Astrocyte of the spinal cord (primary cell): ENCODE measurements at regions not wholly inside any gene's neighbourhood (a gene's known extent, or its start where the extent isn't known, plus 50 kb on each side); places are given as distances from the start of the nearest gene placed in this dataset.

Experiments used
- DNase-seq: peaks from one replicate; pipeline ENCODE4 v3.0.0; 2011; ENCODE audit warnings: low read depth, low spot score
- H3K4me3 ChIP-seq: 2 replicates; pipeline ENCODE4 v1.5.1; 2011; ENCODE audit warnings: low read depth, mild to moderate bottlenecking, low read length, moderate library complexity
- in situ Hi-C: cut with HindIII; loops from 2 replicates; pipeline ENCODE4 v1.10.0; 2017; ENCODE audit warnings: low sequenced_read_pairs
- TF ChIP-seq, protein P1 (sequence below): IDR thresholded peaks from 2 replicates; pipeline ENCODE4 v1.5.1; 2012; ENCODE audit warnings: low read depth, mild to moderate bottlenecking, low read length, inconsistent platforms

DNA sequence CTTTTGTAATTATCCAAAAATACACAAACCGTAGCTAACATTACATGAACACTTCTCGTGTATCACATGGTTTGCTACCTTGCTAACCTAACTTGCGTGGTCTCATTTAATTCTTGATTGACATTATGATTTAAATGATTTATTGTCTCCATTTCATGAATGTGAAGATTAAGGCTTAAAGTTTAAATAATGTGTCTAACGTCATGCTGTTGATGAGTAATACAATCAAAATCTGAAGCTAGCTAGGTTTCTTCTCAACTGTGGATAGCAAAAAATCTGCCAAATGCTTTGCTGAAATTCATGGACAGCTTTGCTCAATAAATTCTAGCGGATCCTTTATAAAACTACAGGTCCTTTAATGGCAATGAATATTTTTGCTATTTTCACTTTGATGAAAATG, 274.1 kb upstream of the MC4R start:
- in situ Hi-C loops = no loop called here
- DNase-seq = no peak

DNA sequence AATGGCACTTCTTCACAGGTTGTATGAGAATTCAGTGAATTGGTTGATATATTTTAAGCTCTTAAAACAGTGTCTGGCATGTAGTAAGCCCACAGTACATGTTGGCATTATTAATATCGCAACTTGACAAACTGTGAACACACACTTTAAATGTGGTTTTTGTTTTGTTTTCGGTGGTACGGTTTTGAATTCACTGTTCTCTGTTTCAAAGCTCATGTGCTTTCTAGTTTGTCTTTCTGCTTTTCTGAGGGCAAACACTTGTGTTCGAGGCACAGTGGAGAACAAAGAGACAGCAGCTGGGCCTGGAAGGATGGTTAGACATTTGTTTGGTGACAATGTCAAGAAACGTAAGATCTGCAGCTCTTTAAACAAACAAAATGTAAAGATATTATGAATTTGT, 276.5 kb upstream of the MC4R start:
- no peak for DNase-seq
- in situ Hi-C loops = no loop called here
- no peak overlapping the region for H3K4me3 ChIP-seq
- TF ChIP-seq, protein P1, sequence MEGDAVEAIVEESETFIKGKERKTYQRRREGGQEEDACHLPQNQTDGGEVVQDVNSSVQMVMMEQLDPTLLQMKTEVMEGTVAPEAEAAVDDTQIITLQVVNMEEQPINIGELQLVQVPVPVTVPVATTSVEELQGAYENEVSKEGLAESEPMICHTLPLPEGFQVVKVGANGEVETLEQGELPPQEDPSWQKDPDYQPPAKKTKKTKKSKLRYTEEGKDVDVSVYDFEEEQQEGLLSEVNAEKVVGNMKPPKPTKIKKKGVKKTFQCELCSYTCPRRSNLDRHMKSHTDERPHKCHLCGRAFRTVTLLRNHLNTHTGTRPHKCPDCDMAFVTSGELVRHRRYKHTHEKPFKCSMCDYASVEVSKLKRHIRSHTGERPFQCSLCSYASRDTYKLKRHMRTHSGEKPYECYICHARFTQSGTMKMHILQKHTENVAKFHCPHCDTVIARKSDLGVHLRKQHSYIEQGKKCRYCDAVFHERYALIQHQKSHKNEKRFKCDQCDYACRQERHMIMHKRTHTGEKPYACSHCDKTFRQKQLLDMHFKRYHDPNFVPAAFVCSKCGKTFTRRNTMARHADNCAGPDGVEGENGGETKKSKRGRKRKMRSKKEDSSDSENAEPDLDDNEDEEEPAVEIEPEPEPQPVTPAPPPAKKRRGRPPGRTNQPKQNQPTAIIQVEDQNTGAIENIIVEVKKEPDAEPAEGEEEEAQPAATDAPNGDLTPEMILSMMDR = no peak

More for the DNA sequence above, 274.1 kb upstream of the MC4R start:
- TF ChIP-seq, protein P1 = no peak
- H3K4me3 ChIP-seq = no peak overlapping the region

DNA sequence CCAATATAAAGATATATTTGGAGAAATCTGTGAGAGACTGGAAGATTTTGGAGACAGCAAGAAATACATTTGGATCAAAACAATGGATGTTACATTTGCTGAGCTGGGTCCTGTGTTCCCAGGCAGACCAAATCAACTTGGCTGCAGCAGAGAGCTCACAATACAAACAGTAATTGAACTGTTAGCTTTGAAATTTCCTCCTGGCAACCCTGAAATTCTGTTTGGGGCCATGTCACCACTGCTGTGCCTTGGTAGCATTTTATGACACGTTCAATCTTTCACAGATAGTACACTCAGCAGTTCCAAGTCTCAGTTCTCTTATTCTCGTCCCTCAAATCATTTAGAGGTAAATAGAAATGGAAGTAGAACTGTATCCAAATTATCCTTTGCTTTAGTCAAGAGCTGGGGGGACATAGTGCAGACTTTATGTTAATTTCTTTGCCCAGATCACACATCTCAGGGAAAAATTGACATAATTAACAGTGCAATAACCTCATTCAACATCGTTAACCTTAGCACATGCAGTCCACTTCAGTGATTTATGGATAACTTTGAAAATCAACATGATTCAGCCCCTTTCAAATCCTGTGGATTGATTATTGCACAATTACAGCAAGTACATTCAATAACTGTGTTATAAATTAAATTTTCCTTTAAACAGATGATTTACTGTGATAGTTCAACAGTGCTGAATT, 277.4 kb upstream of the MC4R start:
- TF ChIP-seq, protein P1 = no peak
- no peak overlapping the region for H3K4me3 ChIP-seq
- in situ Hi-C loops = no loop called here
- no peak for DNase-seq

DNA sequence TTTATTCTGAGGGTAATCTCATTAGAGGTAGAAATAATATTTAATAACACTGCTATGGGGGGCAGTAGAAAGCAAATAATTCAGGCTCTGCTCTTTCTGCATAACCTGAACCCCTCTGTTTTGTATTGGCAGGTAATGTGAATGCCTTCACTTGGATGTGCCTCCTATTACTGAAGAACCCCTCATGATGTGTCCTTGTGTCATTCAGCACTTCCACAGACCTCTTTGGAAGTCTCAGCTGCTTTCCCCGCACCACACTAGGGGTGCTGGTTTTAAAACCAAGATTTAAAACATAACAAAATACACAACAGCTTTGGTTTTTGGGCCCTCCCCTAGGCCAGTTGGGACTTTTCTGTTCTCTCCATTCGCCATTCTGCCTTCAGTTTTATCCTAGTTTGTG, 281.7 kb upstream of the MC4R start:
- DNase-seq = no peak
- TF ChIP-seq, protein P1 = no peak
- in situ Hi-C loops = no loop called here
- no peak overlapping the region for H3K4me3 ChIP-seq

DNA sequence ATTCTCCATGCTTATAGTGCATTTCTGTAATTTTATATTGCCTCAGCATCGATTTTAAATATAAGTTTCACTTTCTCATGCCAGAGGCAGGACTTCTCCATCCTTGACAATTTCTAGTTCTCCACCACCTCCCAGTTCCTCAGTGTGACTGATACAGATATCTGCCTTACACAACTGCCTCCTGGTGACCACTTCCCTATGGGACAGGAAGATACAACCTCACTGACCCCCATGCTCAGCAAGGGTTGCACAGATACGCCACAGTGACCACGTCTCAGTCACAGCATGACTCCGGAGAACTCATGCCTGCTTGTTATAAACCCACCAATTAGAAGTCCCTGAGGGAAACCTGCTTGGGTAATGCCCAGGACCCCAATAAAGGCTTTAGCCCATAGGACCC, 284.0 kb upstream of the MC4R start:
- TF ChIP-seq, protein P1 = no peak
- DNase-seq = no peak

DNA sequence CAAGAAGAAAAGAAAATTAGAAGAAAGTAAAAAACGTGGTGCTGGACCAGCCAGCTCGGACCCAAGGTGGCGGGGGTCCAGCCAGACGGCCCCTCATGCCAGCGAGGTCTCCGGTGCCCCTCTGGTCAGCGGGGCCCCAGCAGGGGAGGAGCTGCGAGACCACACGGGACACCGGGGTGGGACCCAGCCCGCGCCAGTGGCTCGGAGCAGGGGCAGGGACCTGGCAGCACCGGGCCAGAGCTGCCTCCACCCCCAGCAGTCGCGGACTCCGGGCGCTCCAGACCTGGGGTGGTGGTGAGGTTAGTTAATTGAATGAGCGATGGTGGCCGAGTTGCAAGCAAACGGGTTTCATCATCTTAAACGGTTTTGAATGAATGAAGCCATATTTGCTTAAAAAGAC, 289.9 kb upstream of the MC4R start:
- TF ChIP-seq, protein P1 = no peak
- DNase-seq = no peak
- in situ Hi-C loops = no loop called here
- H3K4me3 ChIP-seq = no peak overlapping the region

More for the DNA sequence above, 284.0 kb upstream of the MC4R start:
- in situ Hi-C loops = no loop called here
- no peak overlapping the region for H3K4me3 ChIP-seq
